ENCODE measurements at regions not wholly inside any gene's neighbourhood (a gene's known extent, or its start where the extent isn't known, plus 50 kb on each side); places are given as distances from the start of the nearest gene placed in this dataset.

DNA sequence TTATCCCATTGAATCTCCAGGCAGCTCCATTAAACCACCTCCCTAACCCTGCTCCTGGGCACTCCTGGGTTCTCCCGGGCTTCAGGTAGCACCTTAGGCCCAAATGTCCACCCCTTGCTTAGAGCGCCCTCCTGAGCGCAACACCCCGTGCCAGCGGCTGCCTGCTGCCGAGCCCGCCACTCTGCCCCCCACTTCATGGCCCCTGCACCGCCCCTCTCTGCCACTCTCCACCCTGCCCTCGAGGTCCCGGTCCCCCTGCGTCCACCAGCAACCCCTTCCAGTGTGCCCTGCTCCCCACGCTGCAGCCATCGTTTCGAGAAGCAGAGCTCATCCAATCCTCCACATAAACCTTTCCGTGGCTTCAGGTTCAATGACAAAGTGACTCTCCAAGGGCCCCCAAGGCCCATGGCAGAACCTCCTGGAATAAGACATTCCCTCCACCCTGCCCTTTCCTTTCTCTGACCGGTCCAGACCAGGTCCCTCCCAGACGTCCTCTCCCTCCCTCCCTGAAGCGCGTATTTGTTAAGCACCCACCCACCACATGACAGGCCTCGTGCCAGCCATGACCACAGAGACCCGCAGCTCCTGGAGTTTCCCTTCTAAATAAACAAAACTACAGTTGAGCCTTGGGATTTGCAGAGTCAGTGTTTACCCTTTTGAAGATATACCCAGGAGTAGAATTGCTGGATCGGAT lies 66.6 kb downstream of the ARHGEF18 start (continued):
- TF ChIP-seq ARID4A (CRISPR knock-in tag; IDR thresholded peaks at IDR 0.05; ENCODE audit: borderline replicate concordance) (peak; percentile 45; the same call in 1 of the 2 replicates), CEBPG (CRISPR knock-in tag; IDR thresholded peaks at IDR 0.05) (no peak), ZFP36 (IDR thresholded peaks at IDR 0.05; ENCODE audit: borderline replicate concordance, low read depth, low read length, partially characterized antibody) (no peak), PLRG1 (conservative IDR thresholded peaks at IDR 0.05) (no peak), ZNF687 (CRISPR knock-in tag; IDR thresholded peaks at IDR 0.05) (peak; percentile 72), SOX13 (IDR thresholded peaks at IDR 0.05) (0 out of 2 replicates have a peak, but pooled peaks have one; percentile 31), SOX13 (CRISPR knock-in tag; conservative IDR thresholded peaks at IDR 0.05 in 1 of 2, IDR thresholded peaks at IDR 0.05 in 1 of 2) (peak in 1 of 2 experiments; percentile 36; a peak in 1 of 4 replicates), MXD4 (CRISPR knock-in tag; IDR thresholded peaks at IDR 0.05) (0 out of 2 replicates have a peak, but pooled peaks have one; percentile 71)
- TF ChIP-seq, protein P1, sequence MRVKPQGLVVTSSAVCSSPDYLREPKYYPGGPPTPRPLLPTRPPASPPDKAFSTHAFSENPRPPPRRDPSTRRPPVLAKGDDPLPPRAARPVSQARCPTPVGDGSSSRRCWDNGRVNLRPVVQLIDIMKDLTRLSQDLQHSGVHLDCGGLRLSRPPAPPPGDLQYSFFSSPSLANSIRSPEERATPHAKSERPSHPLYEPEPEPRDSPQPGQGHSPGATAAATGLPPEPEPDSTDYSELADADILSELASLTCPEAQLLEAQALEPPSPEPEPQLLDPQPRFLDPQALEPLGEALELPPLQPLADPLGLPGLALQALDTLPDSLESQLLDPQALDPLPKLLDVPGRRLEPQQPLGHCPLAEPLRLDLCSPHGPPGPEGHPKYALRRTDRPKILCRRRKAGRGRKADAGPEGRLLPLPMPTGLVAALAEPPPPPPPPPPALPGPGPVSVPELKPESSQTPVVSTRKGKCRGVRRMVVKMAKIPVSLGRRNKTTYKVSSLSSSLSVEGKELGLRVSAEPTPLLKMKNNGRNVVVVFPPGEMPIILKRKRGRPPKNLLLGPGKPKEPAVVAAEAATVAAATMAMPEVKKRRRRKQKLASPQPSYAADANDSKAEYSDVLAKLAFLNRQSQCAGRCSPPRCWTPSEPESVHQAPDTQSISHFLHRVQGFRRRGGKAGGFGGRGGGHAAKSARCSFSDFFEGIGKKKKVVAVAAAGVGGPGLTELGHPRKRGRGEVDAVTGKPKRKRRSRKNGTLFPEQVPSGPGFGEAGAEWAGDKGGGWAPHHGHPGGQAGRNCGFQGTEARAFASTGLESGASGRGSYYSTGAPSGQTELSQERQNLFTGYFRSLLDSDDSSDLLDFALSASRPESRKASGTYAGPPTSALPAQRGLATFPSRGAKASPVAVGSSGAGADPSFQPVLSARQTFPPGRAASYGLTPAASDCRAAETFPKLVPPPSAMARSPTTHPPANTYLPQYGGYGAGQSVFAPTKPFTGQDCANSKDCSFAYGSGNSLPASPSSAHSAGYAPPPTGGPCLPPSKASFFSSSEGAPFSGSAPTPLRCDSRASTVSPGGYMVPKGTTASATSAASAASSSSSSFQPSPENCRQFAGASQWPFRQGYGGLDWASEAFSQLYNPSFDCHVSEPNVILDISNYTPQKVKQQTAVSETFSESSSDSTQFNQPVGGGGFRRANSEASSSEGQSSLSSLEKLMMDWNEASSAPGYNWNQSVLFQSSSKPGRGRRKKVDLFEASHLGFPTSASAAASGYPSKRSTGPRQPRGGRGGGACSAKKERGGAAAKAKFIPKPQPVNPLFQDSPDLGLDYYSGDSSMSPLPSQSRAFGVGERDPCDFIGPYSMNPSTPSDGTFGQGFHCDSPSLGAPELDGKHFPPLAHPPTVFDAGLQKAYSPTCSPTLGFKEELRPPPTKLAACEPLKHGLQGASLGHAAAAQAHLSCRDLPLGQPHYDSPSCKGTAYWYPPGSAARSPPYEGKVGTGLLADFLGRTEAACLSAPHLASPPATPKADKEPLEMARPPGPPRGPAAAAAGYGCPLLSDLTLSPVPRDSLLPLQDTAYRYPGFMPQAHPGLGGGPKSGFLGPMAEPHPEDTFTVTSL (CRISPR knock-in tag; IDR thresholded peaks at IDR 0.05; ENCODE audit: borderline replicate concordance) = no peak
- TF ChIP-seq, protein P2, sequence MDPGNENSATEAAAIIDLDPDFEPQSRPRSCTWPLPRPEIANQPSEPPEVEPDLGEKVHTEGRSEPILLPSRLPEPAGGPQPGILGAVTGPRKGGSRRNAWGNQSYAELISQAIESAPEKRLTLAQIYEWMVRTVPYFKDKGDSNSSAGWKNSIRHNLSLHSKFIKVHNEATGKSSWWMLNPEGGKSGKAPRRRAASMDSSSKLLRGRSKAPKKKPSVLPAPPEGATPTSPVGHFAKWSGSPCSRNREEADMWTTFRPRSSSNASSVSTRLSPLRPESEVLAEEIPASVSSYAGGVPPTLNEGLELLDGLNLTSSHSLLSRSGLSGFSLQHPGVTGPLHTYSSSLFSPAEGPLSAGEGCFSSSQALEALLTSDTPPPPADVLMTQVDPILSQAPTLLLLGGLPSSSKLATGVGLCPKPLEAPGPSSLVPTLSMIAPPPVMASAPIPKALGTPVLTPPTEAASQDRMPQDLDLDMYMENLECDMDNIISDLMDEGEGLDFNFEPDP (CRISPR knock-in tag; conservative IDR thresholded peaks at IDR 0.05) = no peak
- TF ChIP-seq, protein P3, sequence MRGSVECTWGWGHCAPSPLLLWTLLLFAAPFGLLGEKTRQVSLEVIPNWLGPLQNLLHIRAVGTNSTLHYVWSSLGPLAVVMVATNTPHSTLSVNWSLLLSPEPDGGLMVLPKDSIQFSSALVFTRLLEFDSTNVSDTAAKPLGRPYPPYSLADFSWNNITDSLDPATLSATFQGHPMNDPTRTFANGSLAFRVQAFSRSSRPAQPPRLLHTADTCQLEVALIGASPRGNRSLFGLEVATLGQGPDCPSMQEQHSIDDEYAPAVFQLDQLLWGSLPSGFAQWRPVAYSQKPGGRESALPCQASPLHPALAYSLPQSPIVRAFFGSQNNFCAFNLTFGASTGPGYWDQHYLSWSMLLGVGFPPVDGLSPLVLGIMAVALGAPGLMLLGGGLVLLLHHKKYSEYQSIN (CRISPR knock-in tag; IDR thresholded peaks at IDR 0.05; ENCODE audit: borderline replicate concordance) = no peak

Measured in HepG2 (cell line).